ENCODE measurements at regions not wholly inside any gene's neighbourhood (a gene's known extent, or its start where the extent isn't known, plus 50 kb on each side); places are given as distances from the start of the nearest gene placed in this dataset.

DNA sequence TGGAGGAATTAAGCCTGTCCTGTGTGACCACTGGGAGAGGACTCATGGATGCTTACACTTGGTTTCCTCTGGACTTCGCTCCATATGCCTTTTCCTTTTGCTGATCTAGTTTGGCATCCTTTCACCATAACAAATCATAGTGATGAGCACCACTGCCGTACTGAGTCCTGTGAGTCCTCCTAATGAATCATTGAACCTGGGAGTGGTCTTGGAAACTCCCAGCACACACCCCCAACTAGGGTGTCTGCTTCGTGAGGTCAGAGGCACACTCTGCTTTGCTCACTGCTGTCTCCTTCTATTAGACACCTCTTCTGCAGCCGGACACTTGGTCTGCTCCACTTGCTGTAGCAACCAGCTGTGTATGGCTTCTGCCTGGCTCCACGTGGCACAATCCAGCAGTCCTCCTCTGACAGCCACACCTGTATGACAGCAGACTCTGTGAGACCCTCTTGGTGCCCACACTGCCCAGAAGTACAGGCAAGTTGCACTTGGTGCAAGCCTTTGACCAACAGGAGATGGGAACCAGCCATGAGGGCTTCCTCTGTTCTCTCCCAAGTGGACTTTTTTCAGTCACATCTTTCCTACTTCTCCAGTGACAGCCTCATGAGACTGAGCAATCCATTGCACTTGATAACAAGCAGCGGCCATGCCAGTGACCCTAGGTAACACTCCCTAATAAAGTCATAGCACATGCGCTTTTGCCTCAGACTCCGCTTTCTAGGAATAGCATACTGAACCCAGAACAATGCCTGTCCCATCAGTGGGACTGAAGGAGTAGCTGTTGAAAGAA lies 65.0 kb upstream of the HMGXB4 start (continued):
- TF ChIP-seq HDAC6 (IDR thresholded peaks at IDR 0.05; ENCODE audit: low read depth, low read length) (no peak), TBP (IDR thresholded peaks at IDR 0.05; ENCODE audit: low read depth, low read length) (no peak), CHD1 (IDR thresholded peaks at IDR 0.05; ENCODE audit: low read depth, low read length) (no peak), TAF1 (IDR thresholded peaks at IDR 0.05; ENCODE audit: low read depth, low read length) (no peak), RAD21 (IDR thresholded peaks at IDR 0.05 in 1 of 2, conservative IDR thresholded peaks at IDR 0.05 in 1 of 2; ENCODE audit: low read depth in 2 of 2, low read length in 2 of 2) (no peak)

Data from H1 (cell line).